ENCODE measurements at regions not wholly inside any gene's neighbourhood (a gene's known extent, or its start where the extent isn't known, plus 50 kb on each side); places are given as distances from the start of the nearest gene placed in this dataset.

GRCh38 chr21:43307677-43308070 is 119.3 kb downstream of the SIK1 start:
- TF ChIP-seq, protein P1, sequence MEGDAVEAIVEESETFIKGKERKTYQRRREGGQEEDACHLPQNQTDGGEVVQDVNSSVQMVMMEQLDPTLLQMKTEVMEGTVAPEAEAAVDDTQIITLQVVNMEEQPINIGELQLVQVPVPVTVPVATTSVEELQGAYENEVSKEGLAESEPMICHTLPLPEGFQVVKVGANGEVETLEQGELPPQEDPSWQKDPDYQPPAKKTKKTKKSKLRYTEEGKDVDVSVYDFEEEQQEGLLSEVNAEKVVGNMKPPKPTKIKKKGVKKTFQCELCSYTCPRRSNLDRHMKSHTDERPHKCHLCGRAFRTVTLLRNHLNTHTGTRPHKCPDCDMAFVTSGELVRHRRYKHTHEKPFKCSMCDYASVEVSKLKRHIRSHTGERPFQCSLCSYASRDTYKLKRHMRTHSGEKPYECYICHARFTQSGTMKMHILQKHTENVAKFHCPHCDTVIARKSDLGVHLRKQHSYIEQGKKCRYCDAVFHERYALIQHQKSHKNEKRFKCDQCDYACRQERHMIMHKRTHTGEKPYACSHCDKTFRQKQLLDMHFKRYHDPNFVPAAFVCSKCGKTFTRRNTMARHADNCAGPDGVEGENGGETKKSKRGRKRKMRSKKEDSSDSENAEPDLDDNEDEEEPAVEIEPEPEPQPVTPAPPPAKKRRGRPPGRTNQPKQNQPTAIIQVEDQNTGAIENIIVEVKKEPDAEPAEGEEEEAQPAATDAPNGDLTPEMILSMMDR (IDR thresholded peaks at IDR 0.05; ENCODE audit: low read length) = no peak
- no peak for TF ChIP-seq EZH2 (IDR thresholded peaks at IDR 0.05; ENCODE audit: borderline replicate concordance, low read length)
